ENCODE measurements at regions not wholly inside any gene's neighbourhood (a gene's known extent, or its start where the extent isn't known, plus 50 kb on each side); places are given as distances from the start of the nearest gene placed in this dataset.

DNA sequence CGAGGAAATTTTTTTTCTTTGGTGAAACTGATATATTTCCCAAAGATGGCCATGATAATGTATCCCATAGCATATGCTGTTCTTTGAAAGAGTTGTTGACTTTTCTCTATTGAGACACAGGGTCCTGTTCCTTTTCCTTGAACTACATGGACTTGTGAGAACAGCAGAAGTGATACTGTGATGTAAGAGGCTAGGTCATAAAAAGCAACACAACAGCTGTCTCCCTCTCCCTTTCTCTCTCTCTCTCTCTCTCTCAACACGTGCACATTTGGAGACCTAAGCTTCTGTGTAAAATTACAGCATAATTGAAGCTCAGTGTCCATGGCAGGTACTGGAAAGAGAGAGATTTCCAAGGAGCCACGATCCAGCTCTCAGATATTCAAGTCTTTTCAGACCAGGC is 1712.4 kb downstream of the EFNB2 start:
- DNase-seq = no peak
- Histone ChIP-seq H3K27me3 (no peaks in the 10 kb centered on the region), H3K36me3 (ENCODE audit: low read depth, missing control alignments) (no peaks in the 10 kb centered on the region), H3K4me3 (no peak overlapping the region), H3K9me3 (no peaks in the 10 kb centered on the region), H3K27ac (no peak overlapping the region), H3K4me1 (no peaks in the 10 kb centered on the region)
- intact Hi-C loops (cut with DNase I; ENCODE audit: low total_unique reads) = no loop called here
- no peak for TF ChIP-seq POLR2A (IDR thresholded peaks at IDR 0.05)
- TF ChIP-seq, protein P1, sequence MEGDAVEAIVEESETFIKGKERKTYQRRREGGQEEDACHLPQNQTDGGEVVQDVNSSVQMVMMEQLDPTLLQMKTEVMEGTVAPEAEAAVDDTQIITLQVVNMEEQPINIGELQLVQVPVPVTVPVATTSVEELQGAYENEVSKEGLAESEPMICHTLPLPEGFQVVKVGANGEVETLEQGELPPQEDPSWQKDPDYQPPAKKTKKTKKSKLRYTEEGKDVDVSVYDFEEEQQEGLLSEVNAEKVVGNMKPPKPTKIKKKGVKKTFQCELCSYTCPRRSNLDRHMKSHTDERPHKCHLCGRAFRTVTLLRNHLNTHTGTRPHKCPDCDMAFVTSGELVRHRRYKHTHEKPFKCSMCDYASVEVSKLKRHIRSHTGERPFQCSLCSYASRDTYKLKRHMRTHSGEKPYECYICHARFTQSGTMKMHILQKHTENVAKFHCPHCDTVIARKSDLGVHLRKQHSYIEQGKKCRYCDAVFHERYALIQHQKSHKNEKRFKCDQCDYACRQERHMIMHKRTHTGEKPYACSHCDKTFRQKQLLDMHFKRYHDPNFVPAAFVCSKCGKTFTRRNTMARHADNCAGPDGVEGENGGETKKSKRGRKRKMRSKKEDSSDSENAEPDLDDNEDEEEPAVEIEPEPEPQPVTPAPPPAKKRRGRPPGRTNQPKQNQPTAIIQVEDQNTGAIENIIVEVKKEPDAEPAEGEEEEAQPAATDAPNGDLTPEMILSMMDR (IDR thresholded peaks at IDR 0.05) = no peak
- WGBS, 2 donors = 42 to 46% methylated on average over 3 of the region's 3 CpGs

DNA sequence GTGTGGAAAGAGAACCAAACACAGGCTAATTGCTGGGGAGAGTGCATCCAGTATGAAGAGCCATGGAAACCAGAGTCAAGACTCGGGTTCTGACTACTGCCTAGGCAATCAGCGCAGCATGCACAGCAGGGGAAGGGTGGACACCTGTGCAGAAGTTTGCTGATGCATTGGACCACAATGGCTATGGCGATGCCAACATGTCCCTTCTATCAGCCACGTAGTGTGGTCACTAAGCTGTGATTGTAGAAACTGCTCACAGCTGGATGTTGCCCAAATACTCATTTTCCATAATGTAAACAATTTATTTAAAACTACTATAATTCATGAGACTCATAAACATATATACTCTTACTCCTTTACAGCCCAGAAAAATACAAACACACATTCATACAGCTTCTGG is 1718.2 kb downstream of the EFNB2 start:
- intact Hi-C loops (cut with DNase I; ENCODE audit: low total_unique reads) = no loop called here
- no peak for DNase-seq
- H3K36me3 ChIP-seq (ENCODE audit: low read depth, missing control alignments) = no peaks in the 10 kb centered on the region
- no peak overlapping the region for H3K4me3 ChIP-seq
- H3K27me3 ChIP-seq = no peaks in the 10 kb centered on the region
- H3K4me1 ChIP-seq = no peaks in the 10 kb centered on the region
- no peak overlapping the region for H3K27ac ChIP-seq
- H3K9me3 ChIP-seq = no peaks in the 10 kb centered on the region
- TF ChIP-seq, protein P1 (IDR thresholded peaks at IDR 0.05) = no peak
- no peak for TF ChIP-seq POLR2A (IDR thresholded peaks at IDR 0.05)
- 91 to 93% methylated on average over 4 of the region's 4 CpGs for WGBS, 2 donors

DNA sequence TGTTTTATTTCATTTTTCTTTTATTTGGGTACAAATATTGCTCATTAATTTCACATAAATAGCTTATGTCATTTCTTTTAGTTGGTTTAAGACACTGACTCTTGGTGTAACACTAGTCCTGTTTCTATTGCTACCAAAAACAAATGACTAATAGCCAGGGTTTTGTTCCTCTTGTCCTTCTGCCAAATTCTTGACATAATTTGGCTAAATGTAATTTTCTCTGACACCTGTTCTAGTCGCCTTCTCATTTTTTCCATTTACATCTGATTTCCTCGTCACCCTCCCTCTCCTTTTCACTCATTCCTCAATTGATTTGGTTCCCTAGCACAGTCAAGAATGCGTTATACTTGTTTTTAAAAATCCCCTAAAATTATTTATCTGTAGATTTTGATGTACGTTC is 1718.7 kb downstream of the EFNB2 start:
- TF ChIP-seq POLR2A (IDR thresholded peaks at IDR 0.05) = no peak
- TF ChIP-seq, protein P1 (IDR thresholded peaks at IDR 0.05) = no peak
- Histone ChIP-seq H3K4me1 (no peaks in the 10 kb centered on the region), H3K9me3 (no peaks in the 10 kb centered on the region), H3K27me3 (no peaks in the 10 kb centered on the region), H3K4me3 (no peak overlapping the region), H3K27ac (no peak overlapping the region), H3K36me3 (ENCODE audit: low read depth, missing control alignments) (no peaks in the 10 kb centered on the region)
- DNase-seq = no peak
- WGBS, 2 donors = 75 to 80% methylated on average over 4 of the region's 4 CpGs
- intact Hi-C loops (cut with DNase I; ENCODE audit: low total_unique reads) = no loop called here

DNA sequence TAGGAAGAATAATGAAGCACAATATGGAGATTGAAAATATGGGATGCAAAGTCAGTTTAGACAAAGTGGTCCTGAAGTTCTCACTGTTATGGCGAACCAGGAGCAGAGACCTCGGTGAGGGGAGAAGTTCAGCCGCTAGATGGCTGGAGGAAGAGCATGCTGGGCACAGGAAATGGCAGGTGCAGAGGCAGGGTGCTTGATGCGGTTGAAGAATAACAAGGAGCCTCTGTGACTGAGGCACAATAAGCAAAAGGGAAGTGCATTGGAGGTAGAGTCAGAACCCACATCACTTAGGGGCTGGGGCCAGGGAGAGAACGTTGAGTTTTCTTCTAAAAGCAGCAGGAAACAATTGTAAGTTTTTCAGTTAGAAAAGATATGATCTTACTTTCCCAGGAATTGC is 1725.2 kb downstream of the EFNB2 start:
- intact Hi-C loops (cut with DNase I; ENCODE audit: low total_unique reads) = no loop called here
- WGBS, 2 donors = 60 to 68% methylated on average over 5 of the region's 5 CpGs
- no peak for DNase-seq

DNA sequence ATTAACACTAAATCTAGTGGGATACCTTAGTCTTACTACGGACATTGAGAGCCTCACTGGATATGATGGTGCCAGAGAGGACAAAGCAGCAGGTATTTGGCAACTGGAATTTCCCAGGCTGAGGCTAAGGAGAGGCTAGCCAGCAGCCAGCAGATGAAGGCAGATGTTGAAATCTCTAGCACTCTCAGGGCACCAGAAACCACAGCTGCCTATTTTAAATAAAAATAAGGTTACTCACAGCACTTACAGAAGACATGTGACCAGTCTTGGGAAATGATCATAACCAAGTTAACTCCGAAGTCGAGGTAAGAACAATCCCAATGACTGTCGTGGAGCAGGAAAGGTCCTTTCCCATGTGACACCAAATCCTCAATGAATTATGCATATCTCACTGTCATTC is 1726.0 kb downstream of the EFNB2 start:
- WGBS, 2 donors = 58 to 82% methylated on average over 4 of the region's 4 CpGs
- TF ChIP-seq, protein P1 (IDR thresholded peaks at IDR 0.05) = no peak
- no peak for TF ChIP-seq POLR2A (IDR thresholded peaks at IDR 0.05)

More for the DNA sequence above, 1725.2 kb downstream of the EFNB2 start:
- Histone ChIP-seq H3K27ac (no peak overlapping the region), H3K4me3 (no peak overlapping the region), H3K4me1 (no peaks in the 10 kb centered on the region), H3K27me3 (no peaks in the 10 kb centered on the region), H3K36me3 (ENCODE audit: low read depth, missing control alignments) (no peaks in the 10 kb centered on the region), H3K9me3 (no peaks in the 10 kb centered on the region)
- TF ChIP-seq, protein P1 (IDR thresholded peaks at IDR 0.05) = no peak
- no peak for TF ChIP-seq POLR2A (IDR thresholded peaks at IDR 0.05)

More for the DNA sequence above, 1726.0 kb downstream of the EFNB2 start:
- Histone ChIP-seq H3K36me3 (ENCODE audit: low read depth, missing control alignments) (no peaks in the 10 kb centered on the region), H3K4me3 (no peak overlapping the region), H3K27me3 (no peaks in the 10 kb centered on the region), H3K9me3 (no peaks in the 10 kb centered on the region), H3K27ac (no peak overlapping the region), H3K4me1 (no peaks in the 10 kb centered on the region)
- intact Hi-C loops (cut with DNase I; ENCODE audit: low total_unique reads) = no loop called here
- no peak for DNase-seq
